Upper lobe of left lung (tissue), 6 donors: ENCODE measurements at regions not wholly inside any gene's neighbourhood (a gene's known extent, or its start where the extent isn't known, plus 50 kb on each side); places are given as distances from the start of the nearest gene placed in this dataset.

Source experiments
- ATAC-seq, 2 donors: fragments of 200-7000 bp; cut with Tn5 transposase; one replicate each; pipeline ENCODE4 v1.9.1; 2022; ENCODE audit warnings: mild to moderate bottlenecking in 2 of 2, moderate library complexity in 2 of 2; ENCODE audit not compliant: low FRiP score in 2 of 2
- DNase-seq, 2 donors: peaks; one replicate each; pipeline ENCODE4 v3.0.0-alpha.2; 2019 to 2020
- H3K27ac ChIP-seq, 4 donors: fragments of 200-600 bp; sonication (generic); one replicate each; pipeline ENCODE4 v1.5.1; 2016 to 2019
- H3K27me3 ChIP-seq, 4 donors: fragments of 200-600 bp; sonication (generic); one replicate each; pipeline ENCODE4 v1.5.1; 2017 to 2019
- H3K36me3 ChIP-seq, 4 donors: fragments of 200-600 bp; sonication (generic); one replicate each; pipeline ENCODE4 v1.5.1; 2016 to 2019
- H3K4me1 ChIP-seq, 4 donors: fragments of 200-600 bp; sonication (generic); one replicate each; pipeline ENCODE4 v1.5.1; 2018 to 2019
- H3K4me3 ChIP-seq, 4 donors: fragments of 200-600 bp; sonication (generic); one replicate each; pipeline ENCODE4 v1.5.1; 2017 to 2019; ENCODE audit warnings: mild to moderate bottlenecking in 2 of 4, moderate library complexity in 1 of 4
- H3K9me3 ChIP-seq, 4 donors: fragments of 200-600 bp; sonication (generic); one replicate each; pipeline ENCODE4 v1.5.1; 2018 to 2019
- CTCF ChIP-seq, 6 experiments: fragments of 450-650 bp in 4 of 6; fragments of 200-600 bp in 2 of 6; sonication (generic) in 2 of 6; IDR thresholded peaks; one replicate each; pipeline ENCODE4 v1.5.1; 2016 to 2019; ENCODE audit warnings: antibody characterized with exemption in 6 of 6
- EP300 ChIP-seq, 4 donors: sonication (generic); formaldehyde crosslinking; IDR thresholded peaks; one replicate each; pipeline ENCODE4 v1.5.1; 2017; ENCODE audit warnings: antibody characterized with exemption in 4 of 4, control low read depth in 2 of 4
- POLR2A ChIP-seq, 4 donors: fragments of 450-650 bp; IDR thresholded peaks; one replicate each; pipeline ENCODE4 v1.5.1; 2016 to 2017; ENCODE audit warnings: antibody characterized with exemption in 4 of 4, mild to moderate bottlenecking in 2 of 4
- POLR2AphosphoS5 ChIP-seq, 2 donors: sonication (generic); formaldehyde crosslinking; IDR thresholded peaks; one replicate each; pipeline ENCODE4 v1.5.1; 2017; ENCODE audit warnings: antibody characterized with exemption in 2 of 2
- WGBS, 2 donors: methylation state at CpG; one replicate each; pipeline ENCODE4 v1.1.5; 2017 to 2018; 5-methylcytosine and 5-hydroxymethylcytosine counted together
- donor health status: DM: no; HTN: no; CAD: no; lungs with moderate emphysema.
- donor health status: DM: no; HTN: yes; CAD: no; lungs with severe emphysema.

- H3K27me3 ChIP-seq, result no peaks in the 10 kb centered on the region
- DNase-seq (no peak), ATAC-seq (peak in 1 of 2 donors; percentile 62)
- H3K9me3 ChIP-seq, result no peaks in the 10 kb centered on the region
- no peak overlapping the region for H3K4me3 ChIP-seq
- 61 to 67% methylated on average over 11 of the region's 11 CpGs for WGBS, 2 donors
- no peak for TF ChIP-seq EP300 (IDR thresholded peaks at IDR 0.05)
- TF ChIP-seq POLR2A (IDR thresholded peaks at IDR 0.05), result no peak
- no peak for TF ChIP-seq CTCF (IDR thresholded peaks at IDR 0.05)
- TF ChIP-seq POLR2AphosphoS5 (IDR thresholded peaks at IDR 0.05), result no peak
- H3K27ac ChIP-seq, result peak overlapping the region in 2 of 4 donors; percentile 12 to 14
- H3K4me1 ChIP-seq, result peaks cover 0 to 15% (median 7%) of the 10 kb centered on the region in 4 donors
- no peaks in the 10 kb centered on the region for H3K36me3 ChIP-seq
Measured at GRCh38 chr5:125583321-125584139, 837.1 kb upstream of the ZNF608 start.

- DNase-seq, result no peak
- H3K27ac ChIP-seq, result peak overlapping the region in 1 of 4 donors; percentile 12
- H3K36me3 ChIP-seq, result no peaks in the 10 kb centered on the region
- peak in 1 of 2 donors; percentile 44 for ATAC-seq
- H3K4me3 ChIP-seq, result no peak overlapping the region
- TF ChIP-seq EP300 (IDR thresholded peaks at IDR 0.05) (no peak), POLR2A (IDR thresholded peaks at IDR 0.05) (no peak), POLR2AphosphoS5 (IDR thresholded peaks at IDR 0.05) (no peak), CTCF (IDR thresholded peaks at IDR 0.05) (no peak)
- 56 to 83% methylated on average over 3 of the region's 3 CpGs for WGBS, 2 donors
- no peaks in the 10 kb centered on the region for H3K27me3 ChIP-seq
- H3K4me1 ChIP-seq, result peaks cover 0 to 14% (median 7%) of the 10 kb centered on the region in 4 donors
- no peaks in the 10 kb centered on the region for H3K9me3 ChIP-seq
Measured at GRCh38 chr5:125584140-125584520, 837.7 kb upstream of the ZNF608 start.

- H3K4me1 ChIP-seq, result peaks cover 0 to 6% (median 0%) of the 10 kb centered on the region in 4 donors
- no peaks in the 10 kb centered on the region for H3K9me3 ChIP-seq
- TF ChIP-seq POLR2AphosphoS5 (IDR thresholded peaks at IDR 0.05), result no peak
- no peak for TF ChIP-seq EP300 (IDR thresholded peaks at IDR 0.05)
- TF ChIP-seq POLR2A (IDR thresholded peaks at IDR 0.05), result no peak
- no peak for TF ChIP-seq CTCF (IDR thresholded peaks at IDR 0.05)
- H3K36me3 ChIP-seq, result no peaks in the 10 kb centered on the region
- WGBS, 2 donors, result 81 to 88% methylated on average over 1 of the region's 1 CpG
- no peak for DNase-seq
- H3K27me3 ChIP-seq, result no peaks in the 10 kb centered on the region
- no peak for ATAC-seq
- H3K27ac ChIP-seq, result no peak overlapping the region
- H3K4me3 ChIP-seq, result no peak overlapping the region
Measured at GRCh38 chr5:125587631-125588030, 835.6 kb upstream of the GRAMD2B start.

- WGBS, 2 donors, result 61 to 72% methylated on average over 3 of the region's 3 CpGs
- Histone ChIP-seq H3K27me3 (no peaks in the 10 kb centered on the region), H3K9me3 (no peaks in the 10 kb centered on the region), H3K36me3 (no peaks in the 10 kb centered on the region), H3K27ac (no peak overlapping the region), H3K4me3 (no peak overlapping the region), H3K4me1 (no peaks in the 10 kb centered on the region)
- TF ChIP-seq CTCF (IDR thresholded peaks at IDR 0.05) (no peak), POLR2A (IDR thresholded peaks at IDR 0.05) (no peak)
- ATAC-seq, result no peak
- no peak for DNase-seq
Measured at GRCh38 chr5:125592856-125593255, 830.4 kb upstream of the GRAMD2B start.

- DNase-seq (no peak), ATAC-seq (peak in 1 of 2 donors; percentile 42)
Measured at GRCh38 chr5:125595095-125595494, 828.1 kb upstream of the GRAMD2B start.

More at GRCh38 chr5:125595095-125595494, 828.1 kb upstream of the GRAMD2B start:
- TF ChIP-seq EP300 (IDR thresholded peaks at IDR 0.05) (no peak), POLR2AphosphoS5 (IDR thresholded peaks at IDR 0.05) (peak; percentile 46 to 62), POLR2A (IDR thresholded peaks at IDR 0.05) (no peak), CTCF (IDR thresholded peaks at IDR 0.05) (no peak)
- no peaks in the 10 kb centered on the region for H3K9me3 ChIP-seq
- H3K36me3 ChIP-seq, result no peaks in the 10 kb centered on the region
- H3K27me3 ChIP-seq, result no peaks in the 10 kb centered on the region
- peak overlapping the region in 1 of 4 donors; percentile 32 for H3K27ac ChIP-seq
- no peaks in the 10 kb centered on the region for H3K4me1 ChIP-seq
- no peak overlapping the region for H3K4me3 ChIP-seq
- 60 to 78% methylated on average over 6 of the region's 6 CpGs for WGBS, 2 donors
